Ovary (tissue), 7 donors: ENCODE measurements at regions not wholly inside any gene's neighbourhood (a gene's known extent, or its start where the extent isn't known, plus 50 kb on each side); places are given as distances from the start of the nearest gene placed in this dataset.
"Not testable (repeated sequence)": the region's sequence is repeated elsewhere in the genome, so short reads cannot be mapped to it uniquely, and the experiment has no call there.

Experiments used
- DNase-seq, 5 donors: peaks; one replicate each; pipeline ENCODE4 v3.0.0-alpha.2; 2019 to 2020
- H3K27ac ChIP-seq, 2 donors: fragments of 200-600 bp; one replicate each; pipeline versions ENCODE4 v1.5.1 to v1.8.0; 2019 to 2022
- H3K27me3 ChIP-seq: fragments of 200-600 bp; one replicate; pipeline ENCODE4 v1.8.0; 2022
- H3K36me3 ChIP-seq: fragments of 200-600 bp; sonication (generic); one replicate; pipeline ENCODE4 v1.5.1; 2019
- H3K4me1 ChIP-seq: one replicate; pipeline ENCODE4 v1.8.1; 2013; ENCODE audit warnings: mild to moderate bottlenecking, moderate library complexity; ENCODE audit not compliant: insufficient read depth
- H3K4me3 ChIP-seq: fragments of 200-600 bp; sonication (generic); one replicate; pipeline ENCODE4 v1.5.1; 2017
- H3K9me3 ChIP-seq, 2 donors: fragments of 200-600 bp in 1 of 2; sonication (generic) in 1 of 2; one replicate each; pipeline versions ENCODE4 v1.5.1 to v1.8.1; 2013 to 2019; ENCODE audit warnings: mild to moderate bottlenecking in 1 of 2, moderate library complexity in 1 of 2
- CTCF ChIP-seq, 3 donors: fragments of 450-650 bp in 2 of 3; fragments of 200-600 bp in 1 of 3; IDR thresholded peaks; one replicate each; pipeline versions ENCODE4 v1.5.1 to v1.8.0; 2016 to 2022; ENCODE audit warnings: antibody characterized with exemption in 3 of 3, mild to moderate bottlenecking in 1 of 3
- EP300 ChIP-seq: sonication (generic); formaldehyde crosslinking; IDR thresholded peaks from one replicate; pipeline ENCODE4 v1.6.1; 2017; ENCODE audit warnings: antibody characterized with exemption
- POLR2A ChIP-seq: fragments of 450-650 bp; IDR thresholded peaks from one replicate; pipeline ENCODE4 v1.6.1; 2017; ENCODE audit warnings: antibody characterized with exemption, mild to moderate bottlenecking, moderate library complexity
- WGBS, 3 donors: extraction: QIAGEN DNeasy Blood & Tissue Kit in 1 of 3; methylation state at CpG; one replicate each; pipeline versions ENCODE4 v1.1.5 to v1.1.7; 2013 to 2017; 5-methylcytosine and 5-hydroxymethylcytosine counted together
- intact Hi-C, 4 donors: fragments of 100-400 bp; cut with DNase I; formaldehyde crosslinking; loops; one replicate each; pipeline versions ENCODE4 v1.11.0 to v1.15.1; 2022 to 2023
- donor health status: DM: no; HTN: no; CAD: no; lungs with moderate emphysema.
- donor health status: DM: no; HTN: no; CAD: no.
- donor health status: Bipolar disorder and iron deficiency.
- donor health status: DM: no; HTN: no; CAD: no.
- donor health status: DM: yes; HTN: yes; CAD: no.

- H3K27me3 ChIP-seq: no peaks in the 10 kb centered on the region
- no peaks in the 10 kb centered on the region for H3K4me1 ChIP-seq
- no peaks in the 10 kb centered on the region for H3K9me3 ChIP-seq
- H3K27ac ChIP-seq: no peak overlapping the region
- no peak for DNase-seq
- H3K4me3 ChIP-seq: no peak overlapping the region
- TF ChIP-seq EP300: no peak
- no peak for TF ChIP-seq CTCF (IDR thresholded peaks at IDR 0.05)
- no peak for TF ChIP-seq POLR2A
- H3K36me3 ChIP-seq: no peaks in the 10 kb centered on the region
- intact Hi-C loops: no loop called here
These were observed 158.1 kb upstream of the RFLNA start for GRCh38 chr12:124136796-124137195.

- no peaks in the 10 kb centered on the region for H3K27me3 ChIP-seq
- H3K9me3 ChIP-seq: no peaks in the 10 kb centered on the region
- intact Hi-C loops: no loop called here
- 59 to 60% (median 60%) methylated on average over 7 of the region's 7 CpGs for WGBS, 3 donors
- TF ChIP-seq CTCF (IDR thresholded peaks at IDR 0.05) (no peak), POLR2A (no peak), EP300 (no peak)
- H3K36me3 ChIP-seq: no peaks in the 10 kb centered on the region
- no peak overlapping the region for H3K27ac ChIP-seq
- DNase-seq: no peak
- no peaks in the 10 kb centered on the region for H3K4me1 ChIP-seq
- H3K4me3 ChIP-seq: no peak overlapping the region
These were observed 153.9 kb upstream of the RFLNA start for GRCh38 chr12:124140944-124141486.

- DNase-seq, intact Hi-C loops, H3K9me3 ChIP-seq, H3K36me3 ChIP-seq, H3K27me3 ChIP-seq, H3K4me3 ChIP-seq, H3K4me1 ChIP-seq, H3K27ac ChIP-seq: not testable (repeated sequence)
- WGBS, 3 donors: 46 to 54% (median 51%) methylated on average over 3 of the region's 3 CpGs
These were observed 153.3 kb upstream of the RFLNA start for GRCh38 chr12:124141611-124142010.

DNA sequence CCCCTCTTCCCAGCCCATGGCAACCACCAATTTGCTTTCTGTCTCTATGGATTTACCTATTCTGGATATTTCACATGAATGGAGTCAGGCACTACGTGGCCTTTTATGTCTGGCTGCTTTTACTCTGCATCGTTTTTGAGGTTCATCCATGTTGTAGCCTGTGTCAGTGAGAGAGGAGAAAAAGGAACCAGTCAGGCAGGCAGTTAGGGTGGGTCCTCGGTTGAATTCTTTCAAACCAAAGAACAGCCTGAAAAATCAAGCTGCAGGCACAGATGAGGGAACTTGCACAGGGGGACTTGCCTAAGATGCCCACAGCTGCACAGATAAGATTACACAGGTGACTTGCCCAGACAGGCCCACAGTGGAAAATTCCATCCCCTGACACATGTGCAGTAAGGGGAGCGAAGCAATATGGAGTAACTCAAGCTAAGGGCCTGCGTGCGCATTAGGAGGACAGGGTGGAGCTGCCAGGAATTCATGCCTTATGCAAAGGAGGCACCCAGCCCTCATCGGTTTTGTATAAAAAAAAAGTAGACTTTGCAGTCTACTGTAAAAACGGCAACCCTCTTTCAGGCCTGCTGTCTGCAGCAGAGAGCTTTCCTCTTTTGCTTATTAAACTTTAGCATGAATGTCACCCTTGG lies 152.4 kb upstream of the RFLNA start:
- H3K4me3 ChIP-seq: no peak overlapping the region
- no peak overlapping the region for H3K27ac ChIP-seq
- TF ChIP-seq EP300: no peak
- TF ChIP-seq CTCF (IDR thresholded peaks at IDR 0.05): no peak
- no peak for TF ChIP-seq POLR2A
- intact Hi-C loops: no loop called here
- no peaks in the 10 kb centered on the region for H3K4me1 ChIP-seq
- DNase-seq: no peak
- no peaks in the 10 kb centered on the region for H3K36me3 ChIP-seq
- H3K9me3 ChIP-seq: no peaks in the 10 kb centered on the region
- H3K27me3 ChIP-seq: no peaks in the 10 kb centered on the region
- WGBS, 3 donors: 93 to 95% (median 93%) methylated on average over 8 of the region's 8 CpGs

- TF ChIP-seq CTCF (IDR thresholded peaks at IDR 0.05) (no peak), POLR2A (no peak), EP300 (no peak)
- H3K27ac ChIP-seq: no peak overlapping the region
- 92 to 96% (median 93%) methylated on average over 5 of the region's 5 CpGs for WGBS, 3 donors
- H3K4me1 ChIP-seq: no peaks in the 10 kb centered on the region
- H3K27me3 ChIP-seq: no peaks in the 10 kb centered on the region
- no peaks in the 10 kb centered on the region for H3K9me3 ChIP-seq
- H3K4me3 ChIP-seq: no peak overlapping the region
- DNase-seq: no peak
- H3K36me3 ChIP-seq: no peaks in the 10 kb centered on the region
- intact Hi-C loops: no loop called here
These were observed 151.2 kb upstream of the RFLNA start for GRCh38 chr12:124143726-124144125.
